HL-60 (cell line): ENCODE measurements at regions not wholly inside any gene's neighbourhood (a gene's known extent, or its start where the extent isn't known, plus 50 kb on each side); places are given as distances from the start of the nearest gene placed in this dataset.

Experiments used
- CTCF ChIP-seq: IDR thresholded peaks from one replicate; pipeline ENCODE4 v1.5.1; 2011; ENCODE audit warnings: low read length, control low read depth, inconsistent platforms; ENCODE audit not compliant: insufficient read depth
- REST ChIP-seq: IDR thresholded peaks from 2 replicates; pipeline ENCODE4 v1.6.1; 2012; ENCODE audit warnings: low read depth; ENCODE audit not compliant: insufficient replicate concordance

GRCh38 chr11:27213232-27213660 is 149.8 kb downstream of the CCDC34 start:
- no peak for TF ChIP-seq REST
- TF ChIP-seq CTCF: no peak
